CD4-positive, CD25-positive, alpha-beta regulatory T cell (primary cell): ENCODE measurements at regions not wholly inside any gene's neighbourhood (a gene's known extent, or its start where the extent isn't known, plus 50 kb on each side); places are given as distances from the start of the nearest gene placed in this dataset.

ENCODE experiments used
- ATAC-seq, 2 donors: fragments of 150-1000 bp; cut with Tn5 transposase; one replicate each; pipeline ENCODE4 v1.10.0; 2021; ENCODE audit warnings: low read depth in 2 of 2, moderate number of reproducible peaks in 2 of 2, moderate library complexity in 1 of 2
- DNase-seq, 3 donors: peaks; one replicate each; pipeline versions ENCODE4 v3.0.0 to v3.0.0-alpha.2; 2012 to 2022; ENCODE audit warnings: mixed read lengths in 1 of 3
- H3K27ac ChIP-seq: one replicate; pipeline ENCODE4 v1.7.0; 2013; ENCODE audit warnings: mild to moderate bottlenecking, low read length; ENCODE audit not compliant: insufficient read depth, poor library complexity, severe bottlenecking
- H3K27me3 ChIP-seq: one replicate; pipeline ENCODE4 v1.7.0; 2013; ENCODE audit warnings: low read length; ENCODE audit not compliant: control insufficient read depth, insufficient read depth
- H3K36me3 ChIP-seq: one replicate; pipeline ENCODE4 v1.7.0; 2013; ENCODE audit warnings: mild to moderate bottlenecking, low read length, moderate library complexity; ENCODE audit not compliant: control insufficient read depth, insufficient read depth
- H3K4me1 ChIP-seq: 2 replicates; pipeline ENCODE4 v1.7.0; 2013; ENCODE audit warnings: mild to moderate bottlenecking, low read length; ENCODE audit not compliant: insufficient read depth, control insufficient read depth, poor library complexity, severe bottlenecking
- H3K4me3 ChIP-seq: one replicate; pipeline ENCODE4 v1.7.0; 2013; ENCODE audit warnings: low read depth, mild to moderate bottlenecking, low read length, moderate library complexity
- H3K9me3 ChIP-seq, 2 experiments: 1 replicate in 1 of 2; 2 replicates in 1 of 2; pipeline ENCODE4 v1.7.0; 2013; ENCODE audit warnings: low read length in 2 of 2, mild to moderate bottlenecking in 1 of 2, moderate library complexity in 1 of 2; ENCODE audit not compliant: control insufficient read depth in 2 of 2
- H3K27ac Mint-ChIP-seq, 3 donors: one replicate each; pipeline ENCODE4 v1.8.0; 2020 to 2022; ENCODE audit warnings: mild to moderate bottlenecking in 3 of 3, mixed read lengths in 3 of 3, moderate library complexity in 2 of 3
- H3K27me3 Mint-ChIP-seq: one replicate; pipeline ENCODE4 v1.8.0; 2022; ENCODE audit warnings: mild to moderate bottlenecking, mixed read lengths
- H3K36me3 Mint-ChIP-seq: one replicate; pipeline ENCODE4 v1.8.0; 2020; ENCODE audit warnings: mixed read lengths
- H3K4me1 Mint-ChIP-seq, 4 donors: one replicate each; pipeline ENCODE4 v1.8.0; 2020 to 2022; ENCODE audit warnings: mixed read lengths in 4 of 4, mild to moderate bottlenecking in 1 of 4
- H3K4me3 Mint-ChIP-seq, 4 donors: one replicate each; pipeline ENCODE4 v1.8.0; 2020 to 2022; ENCODE audit warnings: mild to moderate bottlenecking in 4 of 4, mixed read lengths in 4 of 4, moderate library complexity in 3 of 4
- H3K9me3 Mint-ChIP-seq, 7 donors: one replicate each; pipeline ENCODE4 v1.8.0; 2020 to 2022; ENCODE audit warnings: mixed read lengths in 7 of 7, mild to moderate bottlenecking in 3 of 7, moderate library complexity in 2 of 7

- Mint-ChIP-seq H3K27ac (no peak overlapping the region), H3K36me3 (no peaks in the 10 kb centered on the region), H3K4me3 (no peak overlapping the region), H3K9me3 (peaks cover 1 to 5% (median 3%) of the 10 kb centered on the region in 7 donors), H3K27me3 (no peaks in the 10 kb centered on the region), H3K4me1 (no peaks in the 10 kb centered on the region)
- DNase-seq (no peak), ATAC-seq (no peak)
- Histone ChIP-seq H3K9me3 (no peaks in the 10 kb centered on the region), H3K4me1 (no peaks in the 10 kb centered on the region), H3K36me3 (no peaks in the 10 kb centered on the region), H3K4me3 (no peak overlapping the region), H3K27me3 (no peaks in the 10 kb centered on the region), H3K27ac (no peak overlapping the region)
Observed at GRCh38 chr2:5986801-5987787, 294.9 kb downstream of the SOX11 start.

DNA sequence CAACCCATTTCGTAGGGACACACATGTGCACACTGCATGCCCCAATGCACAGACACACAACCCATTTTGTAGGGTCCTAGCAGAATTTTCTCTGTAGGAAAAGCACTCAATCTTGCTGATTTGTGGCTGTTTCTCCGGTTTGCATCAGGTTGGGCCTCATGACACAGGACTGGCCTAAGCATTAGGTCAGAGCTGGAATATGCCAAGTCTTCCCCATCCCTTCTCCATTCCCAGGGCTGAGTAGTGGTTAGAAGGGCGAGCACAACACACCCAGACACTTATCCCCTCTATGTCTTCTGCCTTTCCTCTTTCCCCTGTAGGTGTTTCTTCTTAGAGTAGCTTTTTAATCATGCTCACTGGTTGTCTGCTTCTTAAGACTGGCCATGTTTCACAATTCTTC is 295.9 kb downstream of the SOX11 start:
- H3K27ac Mint-ChIP-seq: no peak overlapping the region
- peaks cover 1 to 11% (median 5%) of the 10 kb centered on the region in 7 donors for H3K9me3 Mint-ChIP-seq
- Histone ChIP-seq H3K27ac (no peak overlapping the region), H3K9me3 (no peaks in the 10 kb centered on the region), H3K4me3 (no peak overlapping the region), H3K4me1 (no peaks in the 10 kb centered on the region), H3K36me3 (no peaks in the 10 kb centered on the region), H3K27me3 (no peaks in the 10 kb centered on the region)
- no peak overlapping the region for H3K4me3 Mint-ChIP-seq
- no peaks in the 10 kb centered on the region for H3K27me3 Mint-ChIP-seq
- DNase-seq (no peak), ATAC-seq (no peak)
- H3K36me3 Mint-ChIP-seq: no peaks in the 10 kb centered on the region
- H3K4me1 Mint-ChIP-seq: no peaks in the 10 kb centered on the region

DNA sequence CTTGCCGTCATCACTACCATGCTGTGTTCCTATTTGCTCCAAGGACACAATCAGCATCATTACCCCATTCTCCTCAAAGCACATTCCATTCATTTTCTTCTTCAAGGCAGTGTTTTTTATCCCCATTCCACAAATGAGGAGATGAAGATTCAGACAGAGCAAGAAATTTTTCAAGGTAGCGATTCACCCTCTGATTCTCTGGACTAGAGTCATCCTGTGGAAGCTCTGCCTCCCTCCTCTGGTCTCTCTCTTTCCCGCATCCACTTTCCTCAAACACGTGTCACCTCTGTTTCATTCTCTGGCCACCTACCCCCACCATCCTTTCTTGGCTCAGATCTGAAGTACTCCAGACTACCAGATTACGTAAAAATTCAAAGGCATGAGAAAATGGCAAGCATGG is 297.9 kb downstream of the SOX11 start:
- no peak for ATAC-seq
- H3K36me3 Mint-ChIP-seq: no peaks in the 10 kb centered on the region
- no peak overlapping the region for H3K4me3 ChIP-seq
- H3K9me3 Mint-ChIP-seq: peaks cover 1 to 12% (median 4%) of the 10 kb centered on the region in 7 donors
- no peak overlapping the region for H3K27ac Mint-ChIP-seq
- no peaks in the 10 kb centered on the region for H3K27me3 Mint-ChIP-seq
- H3K4me1 Mint-ChIP-seq: no peaks in the 10 kb centered on the region
- H3K4me1 ChIP-seq: no peaks in the 10 kb centered on the region
- no peak for DNase-seq
- H3K36me3 ChIP-seq: no peaks in the 10 kb centered on the region
- no peak overlapping the region for H3K27ac ChIP-seq
- H3K27me3 ChIP-seq: no peaks in the 10 kb centered on the region
- no peak overlapping the region for H3K4me3 Mint-ChIP-seq
- H3K9me3 ChIP-seq: peaks cover 0 to 3% of the 10 kb centered on the region in 2 experiments

GRCh38 chr2:5991305-5991968 is 299.3 kb downstream of the SOX11 start:
- H3K27me3 ChIP-seq: no peaks in the 10 kb centered on the region
- no peaks in the 10 kb centered on the region for H3K4me1 ChIP-seq
- no peaks in the 10 kb centered on the region for H3K27me3 Mint-ChIP-seq
- no peak overlapping the region for H3K27ac Mint-ChIP-seq
- H3K4me3 ChIP-seq: no peak overlapping the region
- peaks cover 0 to 3% of the 10 kb centered on the region in 2 experiments for H3K9me3 ChIP-seq
- ATAC-seq (no peak), DNase-seq (no peak)
- H3K4me1 Mint-ChIP-seq: no peaks in the 10 kb centered on the region
- H3K36me3 Mint-ChIP-seq: no peaks in the 10 kb centered on the region
- no peaks in the 10 kb centered on the region for H3K36me3 ChIP-seq
- H3K27ac ChIP-seq: no peak overlapping the region
- no peak overlapping the region for H3K4me3 Mint-ChIP-seq
- H3K9me3 Mint-ChIP-seq: peaks cover 2 to 12% (median 6%) of the 10 kb centered on the region in 7 donors

DNA sequence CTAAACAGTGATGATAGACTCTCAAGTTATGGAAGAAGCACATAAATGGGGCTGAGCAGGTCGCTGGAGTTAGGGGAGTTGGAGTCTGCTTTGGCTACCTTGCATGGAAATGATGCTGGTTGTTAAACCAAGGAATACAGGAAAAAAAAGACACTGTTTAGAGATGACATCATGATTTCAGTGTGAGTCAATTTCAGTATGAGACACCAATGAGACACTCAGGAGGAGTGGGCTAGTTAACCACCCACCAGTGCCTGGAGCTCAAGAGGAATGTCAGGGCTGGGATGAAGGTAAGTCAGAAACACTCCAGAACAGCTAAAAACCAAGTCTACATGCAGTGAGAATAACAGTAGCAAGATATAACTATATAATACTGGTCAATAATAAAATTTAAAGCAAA is 303.6 kb downstream of the SOX11 start:
- no peak for DNase-seq
- Histone ChIP-seq H3K4me3 (no peak overlapping the region), H3K9me3 (peaks cover 0 to 3% of the 10 kb centered on the region in 2 experiments), H3K27me3 (no peaks in the 10 kb centered on the region), H3K36me3 (no peaks in the 10 kb centered on the region), H3K27ac (no peak overlapping the region), H3K4me1 (no peaks in the 10 kb centered on the region)
- ATAC-seq: no peak
- Mint-ChIP-seq H3K4me1 (no peaks in the 10 kb centered on the region), H3K9me3 (peaks cover 3 to 10% (median 5%) of the 10 kb centered on the region in 7 donors), H3K4me3 (no peak overlapping the region), H3K36me3 (no peaks in the 10 kb centered on the region), H3K27ac (no peak overlapping the region), H3K27me3 (no peaks in the 10 kb centered on the region)

DNA sequence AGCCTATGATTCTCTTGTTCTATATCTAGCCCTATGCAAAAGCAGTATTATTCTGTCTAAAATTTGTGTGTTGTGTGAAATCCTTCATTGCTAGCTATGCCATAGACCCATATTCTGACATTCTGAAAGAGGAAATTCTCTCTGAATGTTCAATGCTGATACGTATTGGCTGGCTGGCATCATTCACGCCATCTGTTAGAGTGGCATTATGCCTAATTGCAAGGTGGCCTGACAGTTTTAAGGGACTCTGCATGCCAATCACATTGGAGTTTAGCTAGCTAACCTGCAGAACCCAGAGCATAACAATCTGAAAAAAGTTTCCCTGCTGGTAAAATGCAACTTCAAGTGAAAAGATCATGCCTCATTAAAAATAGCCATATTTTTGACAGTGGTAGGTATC is 316.0 kb downstream of the SOX11 start:
- no peak for ATAC-seq
- Histone ChIP-seq H3K27ac (no peak overlapping the region), H3K4me3 (no peak overlapping the region), H3K9me3 (no peaks in the 10 kb centered on the region), H3K4me1 (no peaks in the 10 kb centered on the region), H3K27me3 (no peaks in the 10 kb centered on the region), H3K36me3 (no peaks in the 10 kb centered on the region)
- Mint-ChIP-seq H3K4me3 (no peak overlapping the region), H3K27me3 (peaks cover 4% of the 10 kb centered on the region), H3K9me3 (peaks cover 0 to 14% (median 4%) of the 10 kb centered on the region in 7 donors), H3K4me1 (no peaks in the 10 kb centered on the region), H3K27ac (no peak overlapping the region), H3K36me3 (no peaks in the 10 kb centered on the region)
- DNase-seq: no peak

- H3K36me3 Mint-ChIP-seq: no peaks in the 10 kb centered on the region
- Histone ChIP-seq H3K27ac (no peak overlapping the region), H3K4me3 (no peak overlapping the region), H3K36me3 (no peaks in the 10 kb centered on the region), H3K9me3 (no peaks in the 10 kb centered on the region), H3K27me3 (no peaks in the 10 kb centered on the region), H3K4me1 (no peaks in the 10 kb centered on the region)
- no peak for DNase-seq
- no peak for ATAC-seq
- H3K9me3 Mint-ChIP-seq: peaks cover 0 to 14% (median 4%) of the 10 kb centered on the region in 7 donors
- H3K4me1 Mint-ChIP-seq: no peaks in the 10 kb centered on the region
- no peak overlapping the region for H3K27ac Mint-ChIP-seq
- peak overlapping the region in 1 of 4 donors; percentile 10 for H3K4me3 Mint-ChIP-seq
- H3K27me3 Mint-ChIP-seq: no peaks in the 10 kb centered on the region
Observed at GRCh38 chr2:6008726-6009125, 316.5 kb downstream of the SOX11 start.
